ES-I3 (cell line): ENCODE measurements at regions not wholly inside any gene's neighbourhood (a gene's known extent, or its start where the extent isn't known, plus 50 kb on each side); places are given as distances from the start of the nearest gene placed in this dataset.
"Not testable (repeated sequence)": the region's sequence is repeated elsewhere in the genome, so short reads cannot be mapped to it uniquely, and the experiment has no call there.

Source experiments
- H3K36me3 ChIP-seq: 2 replicates; pipeline ENCODE4 v1.6.1; 2013; ENCODE audit warnings: mild to moderate bottlenecking, low read length, control low read depth, moderate library complexity; ENCODE audit not compliant: insufficient read depth
- H3K4me1 ChIP-seq: 2 replicates; pipeline ENCODE4 v1.6.1; 2013; ENCODE audit warnings: mild to moderate bottlenecking, control low read depth, low read length; ENCODE audit not compliant: insufficient read depth
- H3K9ac ChIP-seq: 2 replicates; pipeline ENCODE4 v1.6.1; 2013; ENCODE audit warnings: low read depth, mild to moderate bottlenecking, low read length, moderate library complexity
- H3K9me3 ChIP-seq: 2 replicates; pipeline ENCODE4 v1.6.1; 2013; ENCODE audit warnings: mild to moderate bottlenecking, low read length, moderate library complexity; ENCODE audit not compliant: control insufficient read depth, insufficient read depth

DNA sequence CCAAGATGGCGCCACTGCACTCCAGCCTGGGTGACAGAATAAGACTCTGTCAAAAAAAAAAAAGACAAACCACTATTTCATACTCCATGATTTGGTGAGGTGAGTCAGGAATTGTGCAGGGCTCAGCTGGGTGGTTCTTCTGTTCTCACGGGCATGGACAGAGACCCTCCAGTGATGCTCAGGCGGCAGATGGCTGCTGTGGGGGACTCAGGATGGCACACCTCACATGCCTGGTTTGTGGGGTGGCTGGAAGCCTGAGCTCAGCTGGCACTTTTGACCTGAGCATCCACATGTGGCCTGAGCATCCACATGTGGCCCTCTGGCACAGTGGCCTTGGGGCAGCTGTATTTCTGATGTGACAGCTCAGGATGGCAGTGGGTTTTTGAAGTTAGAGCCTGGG lies 217.2 kb downstream of the IRX2 start:
- Histone ChIP-seq H3K4me1 (peaks cover 4% of the 10 kb centered on the region; the same call in 1 of the 2 replicates), H3K9ac (no peak overlapping the region), H3K36me3 (no peaks in the 10 kb centered on the region), H3K9me3 (peaks cover 2% of the 10 kb centered on the region; the same call in 1 of the 2 replicates)

DNA sequence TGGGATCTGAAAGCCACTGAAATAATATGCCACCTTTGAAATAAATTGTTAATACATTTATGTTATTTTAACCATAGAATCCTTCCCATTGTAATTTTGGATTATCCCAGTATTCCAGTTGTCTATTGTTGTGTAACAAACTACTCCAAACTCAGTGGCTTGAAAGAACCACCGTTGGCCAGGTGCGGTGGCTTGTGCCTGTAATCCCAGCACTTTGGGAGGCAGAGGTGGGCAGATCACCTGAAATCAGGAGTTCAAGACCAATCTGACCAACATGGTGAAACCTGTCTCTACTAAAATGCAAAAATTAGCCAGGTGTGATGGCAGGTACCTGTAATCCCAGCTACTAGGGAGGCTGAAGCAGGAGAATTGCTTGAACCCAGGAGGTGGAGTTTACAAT lies 217.6 kb downstream of the IRX2 start:
- H3K9ac ChIP-seq, H3K9me3 ChIP-seq, H3K4me1 ChIP-seq, H3K36me3 ChIP-seq: not testable (repeated sequence)

DNA sequence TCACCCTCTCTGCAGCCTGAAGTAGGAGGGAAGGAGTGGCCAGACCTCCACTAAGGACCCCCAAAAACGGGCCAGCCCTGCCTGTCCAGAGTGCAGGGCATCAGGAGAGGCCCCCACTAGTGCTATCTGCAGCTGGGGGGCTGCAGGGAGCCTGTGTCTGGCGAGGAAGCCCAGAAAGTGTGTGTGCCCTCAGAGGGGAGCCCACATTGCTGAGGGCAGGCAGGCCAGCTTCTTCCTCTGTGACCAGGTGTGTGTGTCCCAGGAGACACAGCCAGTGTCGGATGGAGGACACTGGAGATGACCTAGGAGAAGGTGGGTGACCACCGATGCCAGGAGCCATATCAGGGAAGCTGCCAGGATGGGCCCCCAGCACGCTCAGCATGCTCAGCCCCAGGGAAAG lies 218.7 kb downstream of the IRX2 start:
- Histone ChIP-seq H3K4me1 (peaks cover 4% of the 10 kb centered on the region; the same call in 1 of the 2 replicates), H3K36me3 (no peaks in the 10 kb centered on the region), H3K9ac (no peak overlapping the region), H3K9me3 (peaks cover 2% of the 10 kb centered on the region; the same call in 1 of the 2 replicates)

DNA sequence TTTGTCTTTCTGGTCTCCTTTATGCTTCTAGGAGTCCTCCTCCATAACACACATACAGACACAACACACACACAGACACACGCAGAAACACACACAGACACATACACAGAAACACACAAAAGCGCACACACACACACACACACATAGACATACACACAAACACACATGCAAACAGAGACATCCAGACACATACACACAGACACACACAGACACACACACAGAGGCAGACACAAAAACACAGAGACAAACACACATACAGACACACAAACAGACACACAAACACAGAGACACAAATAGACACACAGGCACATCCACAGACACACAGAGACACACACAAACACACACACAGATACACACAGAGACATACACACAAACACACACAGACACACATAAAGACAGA lies 220.2 kb downstream of the IRX2 start:
- H3K4me1 ChIP-seq, result no peaks in the 10 kb centered on the region
- no peaks in the 10 kb centered on the region for H3K36me3 ChIP-seq
- H3K9ac ChIP-seq, result no peak overlapping the region
- H3K9me3 ChIP-seq, result peaks cover 2% of the 10 kb centered on the region; the same call in 1 of the 2 replicates

DNA sequence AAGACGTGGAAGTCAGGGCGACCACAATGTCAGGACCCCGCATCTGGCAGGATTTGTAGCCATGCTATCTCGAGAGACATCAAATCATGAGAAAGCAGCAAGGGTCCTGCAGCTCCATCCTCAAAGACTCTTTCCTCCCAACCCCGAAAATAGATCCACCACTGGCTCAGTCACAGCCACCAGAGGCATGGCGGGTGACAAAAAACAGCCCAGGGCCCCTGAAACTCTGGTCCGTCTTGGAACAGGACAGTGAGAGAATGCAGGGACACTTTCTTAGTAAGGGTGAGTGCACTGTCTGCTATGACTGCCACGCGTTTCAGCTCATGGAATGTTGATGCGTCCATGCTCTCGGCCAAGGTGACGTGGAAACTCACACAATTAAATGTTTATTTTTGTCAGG lies 220.9 kb downstream of the IRX2 start:
- no peak overlapping the region for H3K9ac ChIP-seq
- H3K4me1 ChIP-seq, result no peaks in the 10 kb centered on the region
- peaks cover 2% of the 10 kb centered on the region; the same call in 1 of the 2 replicates for H3K9me3 ChIP-seq

DNA sequence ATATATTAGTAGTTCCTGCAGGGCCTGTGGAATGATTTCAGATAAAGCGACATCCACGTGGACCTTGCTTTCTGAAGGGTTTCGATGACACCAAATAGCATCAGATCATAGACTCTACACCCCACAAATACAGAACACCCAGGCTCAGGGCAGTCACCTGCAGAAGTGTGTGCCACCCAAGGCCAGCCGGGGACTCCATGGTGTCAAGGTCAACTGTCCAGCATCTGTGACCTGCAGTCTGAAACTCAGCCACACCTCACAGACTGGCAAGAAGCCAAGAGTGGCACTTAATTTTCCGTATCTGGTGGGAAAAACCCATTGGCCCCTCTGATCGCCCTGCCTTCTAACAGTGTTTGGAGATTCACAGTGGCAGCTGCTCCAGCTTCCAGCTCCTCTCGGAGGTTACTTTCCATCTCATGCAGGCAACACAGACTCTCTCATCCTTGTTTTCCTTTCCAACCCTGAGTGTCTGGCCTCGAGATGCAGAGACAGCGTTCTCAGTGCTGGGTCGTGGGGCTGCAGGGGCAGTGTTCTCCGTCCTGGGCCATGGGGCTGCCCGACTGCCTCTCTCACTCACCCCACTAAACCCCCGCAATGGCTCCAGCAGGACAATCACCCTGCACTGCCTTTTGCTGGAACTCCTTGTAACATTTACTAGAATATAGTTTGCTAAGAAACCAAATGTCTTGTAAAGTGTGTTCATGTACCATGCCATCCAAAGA lies 221.9 kb downstream of the IRX2 start:
- Histone ChIP-seq H3K9ac (no peak overlapping the region), H3K4me1 (no peaks in the 10 kb centered on the region), H3K36me3 (no peaks in the 10 kb centered on the region), H3K9me3 (peaks cover 2% of the 10 kb centered on the region; the same call in 1 of the 2 replicates)

More for the DNA sequence above, 220.9 kb downstream of the IRX2 start:
- H3K36me3 ChIP-seq, result no peaks in the 10 kb centered on the region

DNA sequence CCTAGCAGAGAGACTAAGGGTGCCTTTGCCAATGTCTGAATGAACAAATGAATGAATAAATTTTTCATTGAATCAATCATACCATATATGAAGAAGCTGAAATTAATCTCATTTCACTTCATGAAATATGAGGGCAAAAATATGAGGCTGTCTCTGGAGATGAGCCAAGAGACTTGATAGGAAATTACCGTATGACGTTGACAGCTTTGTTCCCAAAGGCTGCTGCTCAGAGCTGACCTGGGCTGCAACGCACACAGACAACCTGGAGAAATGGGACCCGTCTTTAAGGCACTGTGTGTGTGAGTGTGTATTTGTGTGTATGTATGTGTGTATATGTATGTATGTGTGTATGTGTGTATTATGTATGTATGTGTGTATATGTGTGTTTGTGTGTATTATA lies 226.1 kb downstream of the IRX2 start:
- no peaks in the 10 kb centered on the region for H3K36me3 ChIP-seq
- no peaks in the 10 kb centered on the region for H3K4me1 ChIP-seq
- H3K9ac ChIP-seq, result no peak overlapping the region
- H3K9me3 ChIP-seq, result no peaks in the 10 kb centered on the region

DNA sequence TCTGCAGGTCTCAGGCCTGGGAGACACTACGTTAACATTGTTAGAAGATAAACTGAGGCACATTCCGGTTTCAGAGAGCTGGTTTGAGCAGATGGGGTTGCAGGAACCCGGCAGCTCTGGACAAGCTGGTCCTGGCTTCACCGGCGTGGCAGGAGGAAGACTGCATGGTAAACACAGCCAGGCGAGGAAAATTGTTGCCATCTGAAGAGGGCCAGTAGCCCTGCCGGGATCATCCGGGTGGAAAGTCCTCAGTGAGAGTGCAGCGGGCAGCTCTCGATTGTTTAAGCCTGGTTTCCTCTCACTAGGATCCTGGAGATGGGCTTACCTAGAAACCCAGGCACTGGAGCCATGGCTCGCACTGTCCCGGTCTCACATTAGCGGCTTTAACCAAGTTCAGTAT lies 226.9 kb downstream of the IRX2 start:
- H3K36me3 ChIP-seq, result no peaks in the 10 kb centered on the region
- no peak overlapping the region for H3K9ac ChIP-seq
- no peaks in the 10 kb centered on the region for H3K9me3 ChIP-seq
- no peaks in the 10 kb centered on the region for H3K4me1 ChIP-seq

DNA sequence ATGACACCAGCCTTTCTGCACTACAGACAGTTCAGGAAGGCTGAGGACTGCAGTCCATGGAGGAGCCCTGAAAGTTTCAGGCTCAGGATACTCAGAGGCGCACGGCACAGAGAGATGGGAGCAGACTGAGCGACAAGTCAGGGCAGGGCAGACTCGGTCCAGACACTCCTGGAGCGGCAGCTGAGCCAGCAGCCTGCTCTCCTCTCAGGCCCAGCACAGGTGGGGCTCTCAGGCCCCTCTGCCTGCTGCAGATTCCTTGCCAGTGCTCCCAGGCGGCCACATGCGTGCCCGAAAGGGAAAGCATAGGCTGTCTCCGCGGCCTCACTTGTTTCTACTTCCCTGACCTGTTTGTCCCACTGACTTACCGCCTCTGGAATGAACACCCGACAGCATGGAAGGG lies 228.3 kb downstream of the IRX2 start:
- no peaks in the 10 kb centered on the region for H3K4me1 ChIP-seq
- H3K36me3 ChIP-seq, result no peaks in the 10 kb centered on the region
- no peaks in the 10 kb centered on the region for H3K9me3 ChIP-seq
- no peak overlapping the region for H3K9ac ChIP-seq

DNA sequence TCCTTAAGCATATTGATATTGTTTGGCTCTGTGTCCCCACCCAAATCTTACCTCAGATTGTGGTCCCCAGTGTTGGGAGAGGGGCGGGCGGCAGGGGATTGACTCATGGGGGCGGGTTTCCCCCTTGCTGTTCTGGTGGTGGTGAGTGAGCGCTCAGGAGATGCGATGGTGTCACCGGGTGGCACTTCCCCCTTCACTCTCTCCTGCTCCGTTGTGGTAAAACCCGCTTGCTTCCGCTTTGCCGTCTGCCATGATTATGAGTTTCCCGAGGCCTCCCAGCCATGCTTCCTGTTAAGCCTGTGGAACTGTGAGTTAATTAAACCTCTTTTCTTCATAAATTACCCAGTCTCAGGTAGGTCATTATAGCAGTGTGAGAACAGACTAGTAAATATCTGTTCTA lies 229.1 kb downstream of the IRX2 start:
- Histone ChIP-seq H3K4me1 (no peaks in the 10 kb centered on the region), H3K9me3 (no peaks in the 10 kb centered on the region), H3K9ac (no peak overlapping the region), H3K36me3 (no peaks in the 10 kb centered on the region)

DNA sequence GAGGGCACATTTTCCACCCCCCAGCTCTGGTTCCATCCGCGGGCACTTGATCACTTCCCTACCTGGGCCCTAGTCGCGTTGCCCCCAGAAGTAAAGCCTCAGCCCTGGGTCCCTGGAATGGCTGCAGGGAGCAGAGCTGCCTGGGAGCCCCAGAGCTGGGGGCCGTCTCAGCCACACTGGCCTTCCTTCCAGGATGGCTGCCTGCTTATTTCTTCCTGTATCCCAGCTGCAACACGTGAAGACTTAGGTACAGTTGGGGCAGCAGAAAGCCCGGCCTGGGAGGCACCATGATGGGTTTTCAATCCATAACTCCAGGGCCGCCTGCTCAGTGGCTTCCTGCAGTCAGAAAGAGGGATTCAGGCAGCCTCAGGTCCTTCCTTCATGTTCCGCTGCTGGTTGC lies 232.3 kb downstream of the IRX2 start:
- H3K4me1 ChIP-seq, result no peaks in the 10 kb centered on the region
- no peaks in the 10 kb centered on the region for H3K36me3 ChIP-seq
- no peak overlapping the region for H3K9ac ChIP-seq
- H3K9me3 ChIP-seq, result no peaks in the 10 kb centered on the region

DNA sequence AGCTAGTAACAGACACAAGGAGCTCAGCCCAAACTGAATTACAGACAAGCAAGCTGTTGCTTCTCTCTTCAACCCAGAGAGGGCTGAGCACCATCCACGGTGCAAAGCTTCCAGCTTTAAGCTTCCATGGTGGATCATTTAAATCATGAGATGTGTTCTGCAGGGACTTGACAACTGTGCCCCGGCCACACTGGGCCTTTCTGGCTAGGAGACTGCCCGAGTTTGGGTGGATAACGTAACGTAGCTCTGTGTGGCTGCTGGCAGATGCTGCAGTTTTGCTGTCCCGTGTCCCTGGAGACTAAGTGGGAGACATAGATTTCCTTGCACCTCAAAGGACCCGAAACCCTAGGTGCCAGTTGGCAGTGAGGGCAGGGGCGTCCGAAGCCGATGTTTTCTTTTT lies 234.0 kb downstream of the IRX2 start:
- no peaks in the 10 kb centered on the region for H3K4me1 ChIP-seq
- no peaks in the 10 kb centered on the region for H3K9me3 ChIP-seq

DNA sequence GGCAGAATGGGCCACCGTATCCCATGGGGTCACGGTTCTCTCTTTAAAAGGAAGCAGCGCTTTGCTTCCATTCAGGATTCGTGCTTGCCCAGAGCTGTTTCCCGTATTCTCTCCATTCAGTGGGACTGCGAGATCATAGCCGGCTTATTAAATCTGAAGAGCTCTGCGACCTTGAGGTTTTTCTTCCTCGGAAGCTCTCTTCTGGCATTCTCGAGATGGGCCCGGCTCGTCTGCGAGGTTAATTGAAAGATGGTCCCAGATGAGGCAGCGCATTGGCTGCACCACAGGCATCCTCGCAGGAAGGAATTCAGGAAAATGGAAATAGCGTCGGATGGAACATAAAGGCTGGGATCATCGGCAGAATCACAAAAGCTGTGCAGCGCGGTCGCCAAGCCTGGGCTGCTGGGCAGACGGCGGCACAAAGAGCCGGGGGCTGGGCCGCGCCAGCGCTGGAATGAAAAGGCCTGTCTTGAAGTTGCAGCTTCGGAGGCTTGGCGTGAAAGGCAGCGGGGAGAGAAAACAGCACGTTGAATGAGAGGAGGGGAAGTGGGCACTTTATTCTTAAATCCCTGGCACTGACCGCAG lies 236.2 kb downstream of the IRX2 start:
- Histone ChIP-seq H3K4me1 (no peaks in the 10 kb centered on the region), H3K9me3 (no peaks in the 10 kb centered on the region), H3K36me3 (no peaks in the 10 kb centered on the region)

More for the DNA sequence above, 234.0 kb downstream of the IRX2 start:
- no peak overlapping the region for H3K9ac ChIP-seq
- no peaks in the 10 kb centered on the region for H3K36me3 ChIP-seq

DNA sequence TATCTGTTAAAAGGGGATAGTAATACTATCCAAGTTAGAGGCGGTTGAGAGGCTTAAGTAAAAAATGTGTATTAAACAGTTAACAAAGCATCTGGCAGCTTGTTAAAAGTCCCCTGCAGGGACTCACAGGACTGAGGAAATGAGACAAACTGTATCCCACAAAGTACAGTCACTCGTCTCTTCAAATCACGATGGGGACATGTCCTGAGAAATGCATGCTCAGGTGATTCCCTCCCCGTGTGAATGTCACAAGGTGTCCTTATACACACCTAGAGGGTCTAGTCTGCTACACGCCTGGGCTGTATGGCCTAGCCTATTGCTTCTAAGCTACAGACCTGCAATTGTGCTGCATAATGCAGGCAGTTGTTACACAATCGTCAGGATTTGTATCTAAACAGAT lies 237.0 kb downstream of the IRX2 start:
- no peaks in the 10 kb centered on the region for H3K9me3 ChIP-seq

More for the DNA sequence above, 236.2 kb downstream of the IRX2 start:
- H3K9ac ChIP-seq, result no peak overlapping the region

DNA sequence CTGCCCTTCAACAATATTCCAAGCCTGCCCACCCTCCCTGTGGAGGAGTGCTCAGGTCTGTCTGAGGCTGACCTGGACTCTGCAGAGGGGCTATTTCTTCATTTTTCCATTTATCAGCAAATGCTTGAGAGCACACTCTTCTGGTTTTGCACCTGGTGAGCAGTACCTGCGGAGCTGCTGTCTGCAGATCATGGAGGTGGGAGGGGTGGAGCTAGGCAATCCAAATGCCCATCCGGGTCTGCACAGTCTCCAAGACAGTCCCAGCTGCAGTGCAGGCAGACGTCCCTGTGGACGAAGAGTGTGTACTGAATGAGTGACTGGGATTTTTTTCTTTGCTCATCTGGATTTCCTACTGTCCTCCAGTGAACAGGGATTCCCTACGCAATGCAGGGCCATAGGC lies 239.8 kb downstream of the IRX2 start:
- no peak overlapping the region for H3K9ac ChIP-seq
- no peaks in the 10 kb centered on the region for H3K4me1 ChIP-seq
- H3K9me3 ChIP-seq, result no peaks in the 10 kb centered on the region
- H3K36me3 ChIP-seq, result no peaks in the 10 kb centered on the region

More for the DNA sequence above, 237.0 kb downstream of the IRX2 start:
- Histone ChIP-seq H3K9ac (no peak overlapping the region), H3K4me1 (no peaks in the 10 kb centered on the region), H3K36me3 (no peaks in the 10 kb centered on the region)
